K562 (cell line): ENCODE measurements at regions not wholly inside any gene's neighbourhood (a gene's known extent, or its start where the extent isn't known, plus 50 kb on each side); places are given as distances from the start of the nearest gene placed in this dataset.
A peak's percentile ranks its signal among the peaks of the same experiment; 100 is the strongest.

Source experiments
- ATAC-seq: fragments of 200-7000 bp; cut with Tn5 transposase; 3 replicates; pipeline ENCODE4 v1.9.1; 2020; ENCODE audit warnings: moderate library complexity
- BruUV-seq: library from RNA; stranded (reverse); fragments of 400-500 nt; replicated peaks from 2 replicates; lab custom pipeline; 2021; lab: Mats Ljungman, UMichigan
- CTCF ChIA-PET: fragments of 300-600 bp; formaldehyde crosslinking; extraction: SDS; loops from one replicate; lab custom pipeline; 2021; ENCODE audit warnings: low intra/inter-chr PET ratio; lab: Yijun Ruan, JAX
- POLR2A ChIA-PET: fragments of 300-600, 350-650 bp; sonication (Branson Sonifier 250); formaldehyde crosslinking; extraction: SDS; loops from one replicate; lab custom pipeline; 2021; ENCODE audit warnings: antibody characterized with exemption, inconsistent platforms; lab: Yijun Ruan, JAX
- DNase-seq, 4 experiments: peaks; one replicate each; pipeline versions ENCODE4 v3.0.0 to v3.0.0-alpha.2; 2011 to 2018; ENCODE audit warnings: low spot score in 3 of 4, mixed read lengths in 3 of 4; ENCODE audit errors: extremely low read depth in 1 of 4
- FAIRE-seq: peaks from 2 replicates; lab custom pipeline; 2011; peaks lifted over from hg19 to GRCh38; lab: Jason Lieb, UNC
- H2AFZ ChIP-seq: 2 replicates; pipeline ENCODE4 v1.6.0; 2011; ENCODE audit warnings: low read depth, low read length, control low read depth, inconsistent platforms
- H3K27ac ChIP-seq: fragments of 200-600 bp; 3 replicates; pipeline ENCODE4 v1.8.0; 2011; ENCODE audit warnings: low read depth, mild to moderate bottlenecking, control low read depth, inconsistent platforms, low read length, moderate library complexity, mixed read lengths; ENCODE audit errors: extremely low read depth
- H3K27me3 ChIP-seq, 2 experiments: fragments of 300-600 bp in 1 of 2; 2 replicates in 1 of 2; 3 replicates in 1 of 2; pipeline versions ENCODE4 v1.6.0 to v1.8.0; 2011; ENCODE audit warnings: inconsistent platforms in 2 of 2, low read length in 2 of 2, mild to moderate bottlenecking in 1 of 2, mixed read lengths in 1 of 2, moderate library complexity in 1 of 2; ENCODE audit not compliant: control insufficient read depth in 2 of 2, insufficient read depth in 2 of 2
- H3K36me3 ChIP-seq: fragments of 300-600 bp; 3 replicates; pipeline ENCODE4 v1.8.0; 2011; ENCODE audit warnings: mild to moderate bottlenecking, low read length, inconsistent platforms; ENCODE audit not compliant: control insufficient read depth, insufficient read depth
- H3K4me1 ChIP-seq, 2 experiments: fragments of 200-600 bp in 1 of 2; replicated peaks in 1 of 2; 2 replicates in 1 of 2; 3 replicates in 1 of 2; pipeline versions ENCODE4 v1.5.1 to v1.8.0; 2011; ENCODE audit warnings: inconsistent platforms in 2 of 2, low read length in 2 of 2, mild to moderate bottlenecking in 1 of 2, mixed read lengths in 1 of 2, moderate library complexity in 1 of 2; ENCODE audit not compliant: control insufficient read depth in 2 of 2, insufficient read depth in 2 of 2
- H3K4me2 ChIP-seq: 2 replicates; pipeline ENCODE4 v1.6.1; 2011; ENCODE audit warnings: low read length, control low read depth, inconsistent platforms, mixed read lengths; ENCODE audit not compliant: insufficient read depth
- H3K4me3 ChIP-seq: fragments of 200-600 bp; sonication (generic), shearing (Covaris generic); 2 replicates; pipeline ENCODE4 v1.5.1; 2016; ENCODE audit warnings: control low read depth, inconsistent platforms
- H3K79me2 ChIP-seq: fragments of 200-600 bp; 3 replicates; pipeline ENCODE4 v1.8.0; 2011; ENCODE audit warnings: low read length, inconsistent platforms; ENCODE audit not compliant: control insufficient read depth, insufficient read depth
- H3K9ac ChIP-seq, 2 experiments: 2 replicates each; pipeline versions ENCODE4 v1.6.0 to v1.6.1; 2011; ENCODE audit warnings: low read depth in 2 of 2, low read length in 2 of 2, control low read depth in 1 of 2, inconsistent platforms in 1 of 2, mild to moderate bottlenecking in 1 of 2, mixed read lengths in 1 of 2; ENCODE audit not compliant: insufficient read depth in 1 of 2
- H3K9me1 ChIP-seq: one replicate; pipeline ENCODE4 v1.6.0; 2011; ENCODE audit warnings: inconsistent platforms, mild to moderate bottlenecking, low read length, moderate library complexity; ENCODE audit not compliant: control insufficient read depth, insufficient read depth
- H3K9me3 ChIP-seq: replicated peaks from 2 replicates; pipeline ENCODE4 v1.5.1; 2011; ENCODE audit warnings: low read depth, low read length, inconsistent platforms; ENCODE audit not compliant: control insufficient read depth, insufficient read depth
- H4K20me1 ChIP-seq: replicated peaks from 2 replicates; pipeline ENCODE4 v1.6.1; 2011; ENCODE audit warnings: low read length, inconsistent platforms, mixed read lengths; ENCODE audit not compliant: control insufficient read depth, insufficient read depth
- C11orf30 ChIP-seq: fragments of 450-650 bp; IDR thresholded peaks from 2 replicates; pipeline ENCODE4 v1.6.1; 2016; ENCODE audit warnings: low read depth, mild to moderate bottlenecking
- GTF2F1 ChIP-seq: IDR thresholded peaks from 2 replicates; pipeline ENCODE4 v1.6.1; 2011; ENCODE audit warnings: low read depth, low read length, improper control_type of control experiment
- KLF6 ChIP-seq: fragments of 250-450 bp; sonication (Bioruptor Pico); IDR thresholded peaks from 2 replicates; pipeline ENCODE4 v1.4.0; 2020; ENCODE audit warnings: mild to moderate bottlenecking, moderate library complexity, borderline replicate concordance
- LEF1 ChIP-seq: fragments of 450-650 bp; IDR thresholded peaks from 2 replicates; pipeline ENCODE4 v1.6.1; 2016; ENCODE audit warnings: mild to moderate bottlenecking
- MAFF ChIP-seq: IDR thresholded peaks from 2 replicates; pipeline ENCODE4 v1.6.1; 2012; ENCODE audit warnings: low read length, improper control_type of control experiment
- MAFG ChIP-seq: fragments of 450-650 bp; conservative IDR thresholded peaks from 2 replicates; pipeline ENCODE4 v1.6.1; 2016; ENCODE audit warnings: missing genetic modification characterization, missing compliant biosample characterization
- MAFK ChIP-seq: IDR thresholded peaks from 2 replicates; pipeline ENCODE4 v1.6.1; 2011; ENCODE audit warnings: low read length, improper control_type of control experiment
- MEF2A ChIP-seq: IDR thresholded peaks from 2 replicates; pipeline ENCODE4 v1.6.1; 2011; ENCODE audit warnings: low read depth, mild to moderate bottlenecking, low read length, moderate library complexity; ENCODE audit not compliant: control insufficient read depth
- PML ChIP-seq: IDR thresholded peaks from 2 replicates; pipeline ENCODE4 v1.6.1; 2012; ENCODE audit warnings: low read length, inconsistent platforms
- POLR2B ChIP-seq: fragments of 450-650 bp; IDR thresholded peaks from 2 replicates; pipeline ENCODE4 v1.6.1; 2018; ENCODE audit warnings: low read depth; ENCODE audit not compliant: partially characterized antibody
- RBBP5 ChIP-seq: fragments of 200-600 bp; sonication (generic); IDR thresholded peaks from 2 replicates; pipeline ENCODE4 v1.6.1; 2012; ENCODE audit warnings: borderline replicate concordance, mild to moderate bottlenecking, low read length, control low read depth, inconsistent platforms; ENCODE audit not compliant: insufficient read depth, poor library complexity, severe bottlenecking
- SMAD1 ChIP-seq: fragments of 150-350 bp; IDR thresholded peaks from 2 replicates; pipeline ENCODE4 v1.6.1; 2014; ENCODE audit warnings: low read length, low read depth; ENCODE audit not compliant: partially characterized antibody
- ZFPM2 ChIP-seq: fragments of 250-450 bp; sonication (Bioruptor Pico); IDR thresholded peaks from 2 replicates; pipeline ENCODE4 v1.5.1; 2022; ENCODE audit warnings: mild to moderate bottlenecking
- ZNF316 ChIP-seq: fragments of 450-650 bp; IDR thresholded peaks from 2 replicates; pipeline ENCODE4 v1.6.1; 2016
- whole genome bisulfite sequencing: fragments of 100-300 bp; shearing (Covaris generic); methylation state at CpG from one replicate; pipeline ENCODE4 v1.1.6; 2016; ENCODE audit warnings: low coverage, mixed read lengths; ENCODE audit not compliant: insufficient coverage; ENCODE audit errors: missing lambda C conversion rate; 5-methylcytosine and 5-hydroxymethylcytosine counted together
- in situ Hi-C: fragments of 300-500 bp; cut with MboI; formaldehyde crosslinking; loops from 4 replicates; pipeline ENCODE4 v1.15.0; 2018; ENCODE audit warnings: inconsistent platforms, mixed read lengths
- intact Hi-C: fragments of 100-400 bp; cut with micrococcal nuclease; formaldehyde crosslinking; loops from 2 replicates; pipeline ENCODE4 v1.14.2; 2022

GRCh38 chrX:33592396-33592795, 381.0 kb upstream of the DMD start:
- Histone ChIP-seq H4K20me1 (no peaks in the 10 kb centered on the region), H3K27me3 (no peaks in the 10 kb centered on the region), H3K4me2 (no peak overlapping the region), H3K9me3 (no peaks in the 10 kb centered on the region), H3K4me3 (no peak overlapping the region), H3K4me1 (no peaks in the 10 kb centered on the region), H3K9ac (no peak overlapping the region), H3K9me1 (no peaks in the 10 kb centered on the region), H3K36me3 (no peaks in the 10 kb centered on the region), H2AFZ (no peak overlapping the region), H3K27ac (no peak overlapping the region), H3K79me2 (no peaks in the 10 kb centered on the region)
- ATAC-seq (no peak), DNase-seq (no peak), FAIRE-seq (no peak)
- no TSS peak for BruUV-seq
- CTCF ChIA-PET: no interaction called here
- 3% methylated on average over 2 of the region's 2 CpGs for WGBS
- POLR2A ChIA-PET: no interaction called here
- in situ Hi-C loops (no loop called here), intact Hi-C loops (no loop called here)
- TF ChIP-seq GTF2F1 (no peak), POLR2B (no peak), LEF1 (no peak), MAFG (tag) (peak; percentile 49; the same call in 1 of the 2 replicates), MEF2A (no peak), C11orf30 (0 out of 2 replicates have a peak, but pooled peaks have one; percentile 24), MAFF (peak; percentile 68), RBBP5 (no peak), ZFPM2 (CRISPR knock-in tag) (no peak), KLF6 (CRISPR knock-in tag) (no peak), SMAD1 (no peak), ZNF316 (peak; percentile 78), PML (no peak), MAFK (peak; percentile 85)
